ENCODE measurements at regions not wholly inside any gene's neighbourhood (a gene's known extent, or its start where the extent isn't known, plus 50 kb on each side); places are given as distances from the start of the nearest gene placed in this dataset.

DNA sequence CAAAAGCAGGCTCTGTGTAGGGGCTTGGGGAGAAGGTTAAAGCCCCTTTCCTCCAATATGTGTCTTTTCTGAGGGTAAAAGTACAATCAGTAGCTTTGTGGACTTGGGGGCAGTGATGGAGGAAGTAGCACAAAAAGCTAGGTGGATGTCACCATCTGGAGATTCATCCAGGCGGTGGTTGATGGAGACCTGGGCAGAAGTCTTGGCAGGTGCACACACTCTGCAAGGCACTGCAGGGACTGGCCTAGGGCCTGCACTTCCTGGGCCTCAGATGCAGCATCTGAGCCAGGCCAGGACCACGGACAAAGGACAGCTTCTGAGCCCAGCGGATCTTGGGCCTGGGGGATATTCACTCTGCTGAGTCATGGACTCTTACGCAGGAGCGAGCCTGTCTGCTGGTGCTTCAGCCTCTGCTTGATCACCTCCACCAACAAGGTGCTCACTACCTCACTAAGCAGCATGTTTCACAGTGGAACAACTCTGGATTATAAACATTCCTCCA is 391.1 kb downstream of the TNS1 start:
- TF ChIP-seq, protein P1, sequence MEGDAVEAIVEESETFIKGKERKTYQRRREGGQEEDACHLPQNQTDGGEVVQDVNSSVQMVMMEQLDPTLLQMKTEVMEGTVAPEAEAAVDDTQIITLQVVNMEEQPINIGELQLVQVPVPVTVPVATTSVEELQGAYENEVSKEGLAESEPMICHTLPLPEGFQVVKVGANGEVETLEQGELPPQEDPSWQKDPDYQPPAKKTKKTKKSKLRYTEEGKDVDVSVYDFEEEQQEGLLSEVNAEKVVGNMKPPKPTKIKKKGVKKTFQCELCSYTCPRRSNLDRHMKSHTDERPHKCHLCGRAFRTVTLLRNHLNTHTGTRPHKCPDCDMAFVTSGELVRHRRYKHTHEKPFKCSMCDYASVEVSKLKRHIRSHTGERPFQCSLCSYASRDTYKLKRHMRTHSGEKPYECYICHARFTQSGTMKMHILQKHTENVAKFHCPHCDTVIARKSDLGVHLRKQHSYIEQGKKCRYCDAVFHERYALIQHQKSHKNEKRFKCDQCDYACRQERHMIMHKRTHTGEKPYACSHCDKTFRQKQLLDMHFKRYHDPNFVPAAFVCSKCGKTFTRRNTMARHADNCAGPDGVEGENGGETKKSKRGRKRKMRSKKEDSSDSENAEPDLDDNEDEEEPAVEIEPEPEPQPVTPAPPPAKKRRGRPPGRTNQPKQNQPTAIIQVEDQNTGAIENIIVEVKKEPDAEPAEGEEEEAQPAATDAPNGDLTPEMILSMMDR (IDR thresholded peaks at IDR 0.05): no peak
- TF ChIP-seq ZFX (IDR thresholded peaks at IDR 0.05; ENCODE audit: borderline replicate concordance): no peak
